ENCODE measurements at regions not wholly inside any gene's neighbourhood (a gene's known extent, or its start where the extent isn't known, plus 50 kb on each side); places are given as distances from the start of the nearest gene placed in this dataset.

DNA sequence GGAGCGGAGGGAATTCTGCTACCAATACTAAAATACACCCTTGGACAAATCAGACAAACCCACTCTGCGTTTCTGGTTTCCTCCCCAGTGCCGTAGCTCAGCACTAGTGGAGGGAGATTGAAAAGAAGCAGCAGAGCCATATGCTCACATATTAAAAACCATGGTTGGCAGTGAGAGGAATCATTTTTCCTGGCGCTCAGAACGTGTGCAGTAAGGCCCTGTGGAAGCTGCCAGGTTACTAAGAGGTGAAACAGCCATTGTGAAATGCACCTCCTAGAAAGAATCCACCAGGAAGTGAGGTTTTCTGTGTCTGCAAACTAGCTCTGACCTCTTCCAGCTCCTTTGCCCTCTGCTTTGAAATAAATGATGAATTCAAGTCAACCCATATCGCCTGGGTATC is 177.2 kb downstream of the ERCC6L2 start:
- TF ChIP-seq, protein P1, sequence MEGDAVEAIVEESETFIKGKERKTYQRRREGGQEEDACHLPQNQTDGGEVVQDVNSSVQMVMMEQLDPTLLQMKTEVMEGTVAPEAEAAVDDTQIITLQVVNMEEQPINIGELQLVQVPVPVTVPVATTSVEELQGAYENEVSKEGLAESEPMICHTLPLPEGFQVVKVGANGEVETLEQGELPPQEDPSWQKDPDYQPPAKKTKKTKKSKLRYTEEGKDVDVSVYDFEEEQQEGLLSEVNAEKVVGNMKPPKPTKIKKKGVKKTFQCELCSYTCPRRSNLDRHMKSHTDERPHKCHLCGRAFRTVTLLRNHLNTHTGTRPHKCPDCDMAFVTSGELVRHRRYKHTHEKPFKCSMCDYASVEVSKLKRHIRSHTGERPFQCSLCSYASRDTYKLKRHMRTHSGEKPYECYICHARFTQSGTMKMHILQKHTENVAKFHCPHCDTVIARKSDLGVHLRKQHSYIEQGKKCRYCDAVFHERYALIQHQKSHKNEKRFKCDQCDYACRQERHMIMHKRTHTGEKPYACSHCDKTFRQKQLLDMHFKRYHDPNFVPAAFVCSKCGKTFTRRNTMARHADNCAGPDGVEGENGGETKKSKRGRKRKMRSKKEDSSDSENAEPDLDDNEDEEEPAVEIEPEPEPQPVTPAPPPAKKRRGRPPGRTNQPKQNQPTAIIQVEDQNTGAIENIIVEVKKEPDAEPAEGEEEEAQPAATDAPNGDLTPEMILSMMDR (IDR thresholded peaks at IDR 0.05 in 4 of 5, conservative IDR thresholded peaks at IDR 0.05 in 1 of 5), result no peak
- no peak for TF ChIP-seq POLR2A (IDR thresholded peaks at IDR 0.05)

Data from gastrocnemius medialis (tissue), 4 donors.